GM12874 (cell line): ENCODE measurements at regions not wholly inside any gene's neighbourhood (a gene's known extent, or its start where the extent isn't known, plus 50 kb on each side); places are given as distances from the start of the nearest gene placed in this dataset.

Source experiments
- TF ChIP-seq, protein P1 (sequence below): IDR thresholded peaks from 2 replicates; pipeline ENCODE4 v1.5.1; 2011; ENCODE audit warnings: low read depth, mild to moderate bottlenecking, control low read depth, low read length, moderate library complexity; ENCODE audit not compliant: insufficient read depth

DNA sequence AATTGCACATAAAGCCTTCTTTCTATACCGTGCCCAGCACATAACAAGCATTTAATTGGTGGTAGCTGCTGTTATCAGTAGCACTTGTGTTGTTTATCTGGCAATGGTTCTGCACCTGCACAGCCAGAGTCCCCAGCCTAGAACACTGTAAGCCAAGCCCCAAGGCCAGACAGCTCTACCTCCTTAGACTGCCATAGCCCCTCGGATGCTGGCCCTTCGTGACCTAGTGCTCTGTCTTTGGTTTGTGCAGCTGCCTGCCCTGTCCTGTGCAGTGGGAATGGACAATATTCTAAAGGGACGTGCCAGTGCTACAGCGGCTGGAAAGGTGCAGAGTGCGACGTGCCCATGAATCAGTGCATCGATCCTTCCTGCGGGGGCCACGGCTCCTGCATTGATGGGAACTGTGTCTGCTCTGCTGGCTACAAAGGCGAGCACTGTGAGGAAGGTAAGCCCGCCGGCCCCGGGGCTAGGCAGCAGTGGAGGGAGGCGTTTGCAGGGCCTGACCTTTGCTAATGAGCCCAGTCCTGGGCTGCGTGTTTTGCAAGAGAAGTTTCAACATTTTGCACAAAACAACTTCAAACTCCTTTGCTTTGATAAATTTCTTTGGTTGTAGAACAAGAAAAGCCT is 173.3 kb upstream of the WWC1 start:
- TF ChIP-seq, protein P1, sequence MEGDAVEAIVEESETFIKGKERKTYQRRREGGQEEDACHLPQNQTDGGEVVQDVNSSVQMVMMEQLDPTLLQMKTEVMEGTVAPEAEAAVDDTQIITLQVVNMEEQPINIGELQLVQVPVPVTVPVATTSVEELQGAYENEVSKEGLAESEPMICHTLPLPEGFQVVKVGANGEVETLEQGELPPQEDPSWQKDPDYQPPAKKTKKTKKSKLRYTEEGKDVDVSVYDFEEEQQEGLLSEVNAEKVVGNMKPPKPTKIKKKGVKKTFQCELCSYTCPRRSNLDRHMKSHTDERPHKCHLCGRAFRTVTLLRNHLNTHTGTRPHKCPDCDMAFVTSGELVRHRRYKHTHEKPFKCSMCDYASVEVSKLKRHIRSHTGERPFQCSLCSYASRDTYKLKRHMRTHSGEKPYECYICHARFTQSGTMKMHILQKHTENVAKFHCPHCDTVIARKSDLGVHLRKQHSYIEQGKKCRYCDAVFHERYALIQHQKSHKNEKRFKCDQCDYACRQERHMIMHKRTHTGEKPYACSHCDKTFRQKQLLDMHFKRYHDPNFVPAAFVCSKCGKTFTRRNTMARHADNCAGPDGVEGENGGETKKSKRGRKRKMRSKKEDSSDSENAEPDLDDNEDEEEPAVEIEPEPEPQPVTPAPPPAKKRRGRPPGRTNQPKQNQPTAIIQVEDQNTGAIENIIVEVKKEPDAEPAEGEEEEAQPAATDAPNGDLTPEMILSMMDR: no peak

DNA sequence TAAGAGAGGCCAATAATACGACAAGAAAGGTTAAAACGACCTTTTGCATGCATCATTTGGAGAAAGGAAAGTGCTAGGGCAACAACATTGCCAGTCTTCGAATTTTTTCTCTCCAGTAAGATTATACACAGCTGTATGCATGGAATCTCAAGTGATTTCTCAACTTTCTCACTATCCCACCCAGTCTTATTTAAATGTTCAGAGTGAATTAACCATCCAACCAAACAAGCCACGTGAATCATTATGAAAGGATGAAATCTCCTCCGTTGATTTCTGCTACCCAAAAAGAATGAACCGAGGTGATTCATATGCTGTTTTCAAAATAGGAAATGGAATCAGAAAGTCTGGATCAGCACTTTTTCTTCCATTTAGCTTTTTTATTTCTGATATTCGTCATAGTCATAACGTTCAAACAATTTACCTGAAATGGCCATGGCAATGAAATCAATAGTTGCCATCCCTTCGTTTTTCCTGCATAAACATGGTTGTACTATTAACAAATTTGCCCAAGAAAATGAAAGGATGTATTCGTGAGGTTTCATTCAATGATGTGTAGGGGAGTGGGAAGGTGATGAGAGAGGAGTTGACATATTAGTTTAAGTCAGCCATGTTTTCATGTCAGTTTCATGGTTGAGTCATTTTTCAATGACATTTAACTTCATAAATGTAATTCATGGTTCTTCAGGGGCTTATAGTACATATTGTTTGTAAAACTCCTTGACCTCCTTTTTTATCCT is 170.9 kb upstream of the WWC1 start:
- TF ChIP-seq, protein P1: no peak

DNA sequence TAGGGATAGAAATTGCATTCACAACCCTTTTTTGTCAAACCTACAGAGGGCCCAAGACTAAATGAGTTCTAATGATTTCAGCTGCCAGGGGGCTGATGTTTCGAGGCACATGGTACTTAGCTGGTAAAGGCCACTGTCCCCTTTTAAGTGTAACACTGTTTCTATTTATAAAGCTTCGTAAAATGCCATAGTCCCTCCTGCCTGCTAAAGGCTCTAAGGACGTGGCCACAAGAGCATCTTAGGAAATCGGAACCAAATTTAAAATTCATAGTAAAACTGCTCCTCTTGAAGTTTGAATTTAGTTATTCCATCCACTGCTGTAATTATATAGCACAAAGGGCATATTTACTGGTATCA is 170.3 kb upstream of the WWC1 start:
- TF ChIP-seq, protein P1: no peak

DNA sequence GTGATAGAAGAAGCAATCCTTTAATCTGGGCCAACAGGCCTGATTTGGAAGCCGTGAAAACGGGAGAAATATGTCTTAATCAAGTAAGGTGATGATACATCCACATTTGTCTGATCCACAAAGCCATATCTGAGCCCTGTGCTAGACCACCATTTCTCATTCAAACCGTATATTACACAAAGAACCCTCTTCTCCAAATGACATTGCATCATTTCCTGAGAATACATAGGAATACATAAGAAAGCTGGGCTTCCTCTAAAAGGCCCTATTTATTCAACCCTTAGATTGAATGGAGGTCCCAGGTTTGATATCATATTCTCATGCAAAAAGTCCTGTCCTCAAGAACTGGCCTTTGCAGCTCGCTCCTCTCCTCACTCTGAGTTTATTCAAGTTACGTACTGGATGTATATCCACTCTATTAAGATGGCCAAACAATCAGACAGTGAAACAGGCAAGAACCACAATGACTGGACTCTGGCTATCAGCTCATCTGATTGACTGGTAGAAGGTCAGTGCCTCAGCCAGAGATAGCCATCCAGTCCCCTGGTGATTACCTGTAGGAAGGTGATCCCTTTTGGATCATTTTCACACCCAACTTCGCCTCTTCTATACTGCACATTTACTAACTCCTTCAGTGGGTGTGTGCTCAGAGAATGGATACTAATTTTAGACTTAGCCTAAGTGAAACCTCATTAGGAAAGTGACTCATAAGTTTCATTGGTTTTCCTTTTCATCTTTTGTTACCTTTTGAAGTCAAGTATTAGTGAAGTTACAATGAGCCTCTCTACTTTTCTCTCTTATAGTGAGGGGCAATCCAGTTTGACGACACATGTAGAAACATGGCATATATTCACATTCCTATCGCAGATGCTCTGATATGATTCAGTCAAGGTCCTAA is 167.6 kb upstream of the WWC1 start:
- TF ChIP-seq, protein P1: no peak

DNA sequence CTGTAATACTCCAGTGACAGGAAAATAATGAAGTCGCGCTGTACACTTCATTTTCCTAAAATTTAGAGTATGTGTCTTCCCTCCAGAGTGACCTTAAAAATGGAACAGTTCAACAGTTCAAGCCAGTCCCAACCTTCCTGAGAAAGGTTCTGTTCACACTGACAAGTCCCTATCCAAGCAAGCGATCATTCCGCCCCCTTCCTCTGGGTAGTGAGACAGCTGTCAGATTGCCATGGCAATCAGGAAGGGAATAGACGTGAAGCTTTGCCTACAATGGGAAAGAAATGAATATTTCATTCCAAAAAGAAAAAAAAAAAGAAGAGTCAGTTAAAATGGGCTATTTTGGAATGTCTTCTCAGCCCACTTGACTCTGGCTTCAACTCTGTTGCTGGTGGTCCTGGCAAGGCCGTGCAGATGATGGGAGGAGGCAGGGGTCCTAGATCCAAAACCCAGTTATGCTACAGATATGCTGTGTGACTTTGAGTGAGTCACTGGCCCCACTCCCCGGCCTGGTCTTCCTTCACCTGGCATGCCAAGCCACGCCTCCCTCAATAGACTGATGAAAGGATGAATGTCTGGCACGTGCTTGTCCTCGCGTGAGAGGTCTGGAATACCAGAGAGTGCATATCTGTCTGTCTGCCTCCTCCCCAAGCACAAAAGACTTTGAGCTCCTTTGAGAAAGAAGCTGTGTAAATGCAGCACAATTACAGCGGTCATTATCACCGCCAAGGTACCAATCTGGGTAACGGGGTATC is 165.8 kb upstream of the WWC1 start:
- TF ChIP-seq, protein P1: no peak

DNA sequence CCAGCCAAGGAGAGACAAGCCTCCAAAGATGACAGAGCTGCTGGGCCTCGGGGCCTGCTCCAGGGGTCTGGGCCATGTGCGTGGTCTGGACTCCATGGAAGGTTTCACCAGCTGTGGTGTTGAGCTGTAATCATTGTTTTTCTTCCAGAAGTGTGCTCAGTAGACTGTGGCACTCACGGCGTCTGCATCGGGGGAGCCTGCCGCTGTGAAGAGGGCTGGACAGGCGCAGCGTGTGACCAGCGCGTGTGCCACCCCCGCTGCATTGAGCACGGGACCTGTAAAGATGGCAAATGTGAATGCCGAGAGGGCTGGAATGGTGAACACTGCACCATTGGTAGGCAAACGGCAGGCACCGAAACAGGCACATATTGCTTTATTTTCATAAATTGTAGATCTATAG is 164.8 kb upstream of the WWC1 start:
- TF ChIP-seq, protein P1: no peak
